HG02852 (cell line): ENCODE measurements at regions not wholly inside any gene's neighbourhood (a gene's known extent, or its start where the extent isn't known, plus 50 kb on each side); places are given as distances from the start of the nearest gene placed in this dataset.

ENCODE experiments used
- ATAC-seq: cut with Tn5 transposase; IDR thresholded peaks from one replicate; pipeline ENCODE4 v1.9.1; 2021; ENCODE audit warnings: mild to moderate bottlenecking, moderate library complexity; ENCODE audit not compliant: unreplicated experiment

DNA sequence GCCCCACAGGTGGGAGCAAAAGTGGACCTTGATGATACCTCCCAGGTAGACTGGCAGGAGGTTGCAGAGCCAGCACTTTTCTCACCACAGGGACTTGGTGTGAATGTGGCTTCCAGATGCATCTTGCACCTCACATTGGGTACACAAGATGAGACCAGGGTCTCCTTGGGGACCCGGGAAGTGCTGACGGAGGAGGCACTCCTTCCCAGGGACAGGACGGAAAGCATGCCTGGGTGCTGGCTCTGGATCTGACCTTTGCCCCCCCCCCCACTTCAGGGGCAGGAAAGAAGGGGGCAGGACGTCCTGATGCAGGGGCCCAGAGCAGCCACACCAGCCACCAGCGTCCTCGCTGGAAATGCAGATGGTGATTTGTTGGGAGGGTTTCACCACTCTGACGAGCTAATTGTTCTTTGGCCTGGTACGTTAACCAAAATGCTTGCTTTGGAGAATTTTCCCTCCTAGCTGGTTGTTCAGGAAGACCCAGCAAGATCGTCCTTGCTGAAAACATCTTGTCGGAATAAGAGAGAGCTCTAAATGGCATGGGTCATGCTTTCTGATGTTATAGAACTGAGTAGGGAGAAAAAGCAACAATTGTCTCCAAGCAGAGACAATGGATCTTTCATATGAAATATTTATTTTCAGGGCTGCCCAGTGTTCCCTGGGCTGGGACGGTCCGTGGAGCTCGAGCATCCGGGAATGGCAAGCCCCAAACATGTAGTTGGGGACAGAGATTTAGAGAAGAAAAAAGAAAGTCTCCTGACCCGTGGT is 74.4 kb upstream of the PPARA start:
- ATAC-seq = no peak

DNA sequence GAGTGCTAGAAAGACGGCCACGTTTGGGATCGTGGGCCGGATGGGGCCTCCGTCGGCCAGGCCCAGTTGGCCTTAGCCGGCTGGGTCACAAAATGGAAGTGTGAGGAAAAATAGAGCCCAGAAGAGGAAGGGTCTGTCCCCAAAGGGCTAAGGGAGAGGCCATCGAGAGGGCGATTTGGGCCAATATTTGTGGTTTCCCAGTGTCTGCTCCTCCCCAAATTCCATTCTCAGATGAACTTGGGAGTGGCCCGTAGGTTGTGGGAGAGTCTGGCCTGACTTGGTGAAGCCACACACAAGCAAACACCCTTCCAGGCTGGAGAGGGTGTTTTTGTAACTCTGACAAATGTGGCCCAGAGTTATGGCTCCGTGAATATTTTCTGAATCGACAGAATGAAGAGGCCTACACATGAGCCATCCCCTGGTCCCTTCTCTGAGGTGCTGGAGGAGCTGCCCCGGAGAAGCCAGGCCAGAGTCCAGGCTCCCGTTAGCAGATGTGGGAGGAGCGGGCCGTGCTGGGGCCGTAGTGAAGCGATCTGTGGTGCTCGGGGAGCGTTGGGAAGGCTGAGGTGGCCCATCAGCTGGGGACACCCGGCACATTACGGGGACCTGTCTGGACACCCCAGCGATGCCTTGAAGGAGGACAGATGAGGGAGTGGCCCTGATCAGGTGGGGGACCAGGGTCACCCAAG is 73.5 kb upstream of the PPARA start:
- ATAC-seq = no peak

DNA sequence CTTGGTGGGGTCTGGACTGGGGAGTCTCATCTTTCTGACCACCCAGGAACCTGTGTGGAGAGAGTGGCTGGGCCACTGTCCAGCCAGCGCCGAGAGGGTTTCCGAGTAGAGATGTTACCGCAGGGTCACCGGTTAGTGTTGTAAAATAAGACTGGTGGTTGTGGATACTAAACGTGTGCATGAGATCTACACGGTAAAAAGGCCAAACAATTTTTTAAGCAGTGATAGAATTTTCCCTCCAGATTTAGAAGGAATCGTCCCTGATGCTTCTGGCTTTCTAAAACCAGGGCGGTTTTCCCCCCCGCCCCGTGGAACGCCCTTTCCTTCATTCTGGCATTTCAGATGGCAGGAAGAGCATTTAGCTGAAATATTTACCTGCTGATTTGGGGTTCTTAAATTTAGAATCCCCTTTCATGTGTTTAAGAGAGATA is 72.6 kb upstream of the PPARA start:
- no peak for ATAC-seq

DNA sequence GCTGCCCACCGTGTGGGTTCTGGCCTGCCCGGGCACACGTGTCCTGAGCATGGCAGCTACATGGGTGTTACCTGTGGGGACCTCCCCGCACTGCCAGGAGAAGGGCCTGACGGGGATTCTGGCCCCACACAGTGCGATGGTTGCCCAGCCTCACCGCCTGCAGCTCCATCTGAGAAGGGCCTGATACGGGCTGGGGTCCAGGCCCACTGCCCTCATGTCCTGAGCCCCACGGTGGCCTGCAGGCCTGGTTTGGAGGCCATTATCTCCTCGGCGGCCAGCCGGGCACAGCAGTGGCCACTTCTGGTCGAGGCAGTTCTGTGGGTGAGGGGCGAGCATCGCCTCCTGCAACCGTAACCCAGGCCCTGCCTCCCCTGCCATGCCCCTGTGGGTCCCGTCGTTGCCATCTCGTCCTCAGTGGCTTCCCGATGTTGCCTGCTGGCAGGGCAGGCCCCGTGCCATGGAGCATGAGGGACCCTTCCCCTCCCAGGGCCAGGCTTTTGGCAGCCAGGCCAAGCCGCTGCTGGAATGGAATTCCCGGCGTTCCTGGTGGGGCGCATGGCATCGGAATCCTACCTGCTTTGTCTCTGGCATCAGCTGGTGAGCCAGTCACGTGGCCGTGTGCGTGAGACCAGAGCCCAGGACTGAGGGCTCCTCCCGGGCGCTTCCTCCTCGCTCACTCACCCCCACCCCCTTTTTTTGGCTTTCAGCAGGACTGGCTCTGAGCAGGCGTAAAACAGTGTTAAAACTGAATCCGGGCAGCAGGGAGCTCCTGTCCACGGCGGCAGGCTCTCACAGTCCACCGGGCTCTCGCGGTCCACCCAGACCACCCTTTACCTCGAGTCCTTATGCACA is 71.9 kb upstream of the PPARA start:
- no peak for ATAC-seq

DNA sequence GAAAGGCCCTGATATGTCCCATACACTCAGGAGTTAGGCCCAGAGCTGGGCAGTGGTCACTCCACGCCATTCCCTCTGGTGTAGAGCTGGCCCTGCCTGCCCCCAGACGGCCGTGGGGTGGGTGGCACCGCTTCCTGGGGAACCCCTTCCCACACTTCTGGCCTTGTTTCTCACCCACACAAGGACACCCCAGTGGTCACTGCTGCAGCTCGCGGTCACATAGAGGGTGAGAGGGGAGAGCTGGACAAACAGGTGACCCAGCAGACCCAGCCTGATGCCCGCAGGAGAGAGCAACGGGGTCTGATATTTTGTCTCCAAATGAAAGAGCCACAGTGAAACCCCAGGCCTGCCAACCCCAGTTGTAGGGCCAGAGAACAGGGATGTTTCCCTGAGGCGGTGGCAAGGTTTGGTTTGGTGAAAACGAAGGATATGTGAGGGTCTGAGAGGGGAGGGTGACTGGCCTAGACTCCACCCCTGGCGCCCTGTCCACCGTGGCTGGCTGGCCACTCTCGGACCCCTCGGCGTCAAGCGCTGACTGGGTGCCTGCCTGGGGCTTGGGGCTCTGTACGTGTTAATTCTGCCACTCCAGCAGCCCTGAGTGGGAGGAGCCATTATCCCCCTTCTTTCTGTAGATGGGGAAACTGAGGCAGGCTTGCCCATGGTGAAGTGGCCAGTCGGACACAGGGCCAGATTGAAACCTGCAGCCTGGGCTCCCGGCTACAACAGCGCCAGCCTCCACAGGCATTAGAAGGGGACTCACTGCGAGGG is 71.0 kb upstream of the PPARA start:
- no peak for ATAC-seq

DNA sequence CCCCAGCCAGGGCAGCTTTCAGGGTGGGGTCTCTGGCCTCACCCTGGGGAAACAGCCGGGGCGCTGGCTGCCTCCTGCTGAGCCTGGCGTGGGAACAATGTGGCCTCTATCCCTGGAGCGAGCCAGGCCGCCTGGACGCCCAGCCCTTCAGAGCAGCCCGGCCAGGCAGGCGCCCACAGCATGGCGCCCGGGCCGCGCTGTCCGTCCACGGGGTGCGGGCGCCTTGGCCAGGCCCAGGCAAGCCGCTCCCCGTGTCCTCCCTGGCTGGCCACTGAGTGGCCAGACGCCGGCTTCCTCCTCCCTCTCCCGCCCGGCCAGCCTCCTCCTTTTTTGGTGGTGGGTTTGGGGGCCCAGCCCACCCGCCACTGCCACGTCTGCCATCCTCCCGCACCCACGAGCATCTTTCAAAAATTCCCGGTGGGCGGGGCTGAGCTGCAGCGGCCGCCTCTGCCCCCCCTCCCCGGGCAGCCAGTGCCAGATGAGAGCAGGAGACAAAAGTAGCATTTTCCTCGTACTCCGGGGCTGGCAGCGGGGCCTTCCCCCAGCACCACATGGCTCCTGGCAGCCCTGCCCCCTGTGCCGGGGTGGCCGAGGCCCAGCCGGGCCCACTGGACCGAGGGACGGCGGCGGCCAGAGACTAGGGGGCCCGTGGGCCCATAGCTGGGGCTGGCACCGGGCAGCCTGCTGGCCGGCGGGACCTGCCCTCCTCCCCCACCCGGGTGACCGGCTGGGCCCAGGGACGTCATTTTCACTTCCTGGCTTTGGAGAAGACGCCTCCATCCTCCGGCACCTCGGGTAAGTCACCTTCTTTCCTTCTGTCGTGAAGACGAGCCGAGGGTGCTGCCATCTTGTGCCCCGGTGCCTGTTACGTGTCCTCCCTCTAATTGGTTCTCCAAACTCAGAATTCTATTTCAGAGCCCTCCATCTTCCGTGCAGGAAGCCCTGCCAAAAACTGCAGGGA is 70.2 kb upstream of the PPARA start:
- ATAC-seq = no peak

DNA sequence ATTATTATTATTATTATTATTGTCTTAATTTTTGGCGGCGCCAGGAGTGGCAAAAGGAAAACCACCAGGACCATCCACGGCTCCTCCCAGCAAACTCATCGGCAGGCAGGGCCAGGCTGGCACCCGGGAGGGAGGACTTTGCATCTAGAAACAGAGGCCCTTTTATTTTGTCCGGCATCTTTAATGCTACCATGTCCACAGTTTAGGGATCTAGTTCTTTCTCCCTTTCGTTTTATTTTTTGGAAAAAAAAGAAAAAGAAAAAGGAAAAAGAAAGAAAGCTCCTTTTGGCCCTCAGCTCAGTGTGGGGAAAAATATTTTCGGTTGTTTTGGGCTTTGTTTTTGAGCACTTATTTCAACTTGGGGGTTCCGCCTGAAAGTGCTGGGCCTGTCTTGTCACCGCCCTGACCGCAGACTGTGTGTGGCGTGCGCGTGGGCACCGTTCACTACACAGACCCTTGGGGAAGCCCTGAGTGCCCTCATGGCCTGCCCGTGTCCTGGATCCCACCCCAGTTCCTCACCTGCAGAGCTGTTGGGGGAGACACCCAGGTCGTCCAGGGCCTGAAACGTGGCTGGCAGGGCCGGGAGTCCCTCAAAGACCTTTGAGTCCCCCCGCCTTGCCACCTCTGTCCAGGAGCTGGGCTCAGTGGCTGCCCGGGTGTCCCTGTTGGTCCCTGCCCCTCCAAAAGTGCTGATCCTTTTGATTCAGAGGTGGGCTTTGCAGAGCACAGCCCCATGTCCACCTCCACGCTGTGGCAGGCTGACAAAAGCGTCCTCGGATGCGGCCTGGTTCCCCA is 69.1 kb upstream of the PPARA start:
- ATAC-seq = no peak

DNA sequence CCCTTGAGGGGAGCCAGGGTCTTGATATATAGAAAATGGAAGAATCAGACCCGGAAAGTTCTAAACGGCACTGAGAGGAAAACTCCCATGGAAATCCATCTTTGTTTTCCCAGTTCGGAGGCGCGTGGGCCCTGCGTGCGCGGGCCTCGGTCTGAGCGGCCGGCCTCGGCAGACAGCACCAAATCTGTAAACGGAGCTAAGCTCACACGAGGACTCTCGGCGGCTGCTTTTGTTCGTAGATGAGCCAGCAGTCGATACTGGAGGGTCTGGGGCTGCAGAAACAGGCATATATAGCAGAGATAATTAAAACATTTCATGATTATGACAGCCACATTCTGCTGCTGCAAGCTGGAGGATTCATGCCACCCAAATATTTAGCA is 68.5 kb upstream of the PPARA start:
- ATAC-seq = no peak

DNA sequence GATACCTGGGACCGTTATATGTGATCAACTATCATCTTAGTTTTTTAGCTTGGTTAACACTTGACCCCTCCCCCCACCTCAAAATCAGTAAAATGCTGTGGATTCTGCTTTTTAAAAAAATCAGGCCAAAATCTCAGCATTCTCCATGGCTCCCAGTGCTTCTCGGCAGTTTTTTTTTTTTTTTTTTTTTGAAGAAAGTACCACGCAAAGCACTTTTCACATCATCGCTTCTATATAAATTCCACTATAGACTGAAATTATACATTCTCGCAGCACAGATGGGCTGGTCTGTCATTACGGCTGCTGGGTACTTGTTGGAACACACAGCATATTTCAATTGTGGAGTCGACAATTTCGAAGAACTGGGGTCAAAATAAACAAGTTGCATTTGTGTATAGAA is 67.7 kb upstream of the PPARA start:
- ATAC-seq = no peak

DNA sequence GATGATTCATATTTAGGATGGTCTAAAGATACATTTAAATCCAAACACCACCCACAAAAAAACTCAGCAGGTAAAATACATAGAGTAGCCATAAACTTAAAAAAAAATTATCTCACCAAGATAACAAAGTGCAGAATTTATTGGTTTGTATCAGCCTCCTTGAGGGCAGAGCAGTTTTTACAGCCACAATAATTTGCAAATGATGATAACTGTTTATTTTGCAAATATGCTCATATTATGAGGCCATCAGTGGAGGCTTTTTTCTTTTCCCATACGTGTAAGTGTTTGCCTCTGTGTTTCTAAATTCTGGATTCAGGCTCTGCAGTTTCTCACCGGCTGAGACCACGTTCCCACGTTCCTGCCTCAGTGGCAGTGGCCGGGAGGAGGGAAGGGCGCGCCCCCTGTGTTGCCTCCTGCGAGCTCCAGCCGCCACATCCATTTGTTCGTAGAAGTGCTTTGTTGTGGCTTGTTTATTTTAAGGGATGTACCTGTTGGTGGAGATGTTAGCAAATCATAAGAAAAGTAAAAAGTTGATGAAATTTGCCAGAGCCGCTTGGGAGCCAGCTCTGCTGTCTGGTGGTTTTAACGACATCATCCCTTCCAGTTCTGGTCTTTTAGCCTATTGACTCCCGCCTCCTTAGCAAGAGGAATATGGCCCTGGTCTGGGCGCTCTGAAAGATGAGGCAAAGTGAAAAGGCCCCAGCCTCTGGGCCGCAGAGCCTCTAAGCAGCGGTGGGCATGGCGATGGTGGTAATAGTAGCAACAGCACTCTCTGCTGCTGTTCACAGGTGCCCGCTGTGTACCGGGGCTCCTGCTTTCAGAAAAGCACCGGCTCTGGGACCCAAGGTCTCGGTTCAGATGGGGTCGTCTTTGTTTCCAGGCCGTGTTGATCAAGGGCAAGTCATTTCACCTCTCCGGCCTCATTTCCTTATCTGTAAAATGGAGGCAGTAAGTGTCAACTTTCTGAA is 66.7 kb upstream of the PPARA start:
- no peak for ATAC-seq

DNA sequence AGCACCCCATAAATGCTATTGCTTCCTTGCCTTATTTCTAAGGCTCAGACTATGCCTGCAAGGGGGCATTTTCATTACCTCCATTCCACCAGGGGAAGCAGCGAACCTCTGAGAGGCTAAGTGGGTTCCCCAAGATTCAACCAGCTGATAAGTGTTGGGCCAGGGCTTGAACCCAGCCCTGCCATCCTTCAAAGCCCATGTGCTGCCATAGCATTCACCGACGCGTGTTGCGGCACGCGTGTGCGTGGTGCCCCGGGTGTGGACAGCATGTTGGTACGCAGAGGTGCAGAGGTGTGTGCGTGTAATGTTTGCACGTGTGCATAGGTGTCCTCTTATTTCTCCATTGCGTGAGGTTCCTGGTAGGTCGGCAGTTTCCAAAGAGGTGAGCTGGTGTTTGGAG is 66.0 kb upstream of the PPARA start:
- no peak for ATAC-seq

DNA sequence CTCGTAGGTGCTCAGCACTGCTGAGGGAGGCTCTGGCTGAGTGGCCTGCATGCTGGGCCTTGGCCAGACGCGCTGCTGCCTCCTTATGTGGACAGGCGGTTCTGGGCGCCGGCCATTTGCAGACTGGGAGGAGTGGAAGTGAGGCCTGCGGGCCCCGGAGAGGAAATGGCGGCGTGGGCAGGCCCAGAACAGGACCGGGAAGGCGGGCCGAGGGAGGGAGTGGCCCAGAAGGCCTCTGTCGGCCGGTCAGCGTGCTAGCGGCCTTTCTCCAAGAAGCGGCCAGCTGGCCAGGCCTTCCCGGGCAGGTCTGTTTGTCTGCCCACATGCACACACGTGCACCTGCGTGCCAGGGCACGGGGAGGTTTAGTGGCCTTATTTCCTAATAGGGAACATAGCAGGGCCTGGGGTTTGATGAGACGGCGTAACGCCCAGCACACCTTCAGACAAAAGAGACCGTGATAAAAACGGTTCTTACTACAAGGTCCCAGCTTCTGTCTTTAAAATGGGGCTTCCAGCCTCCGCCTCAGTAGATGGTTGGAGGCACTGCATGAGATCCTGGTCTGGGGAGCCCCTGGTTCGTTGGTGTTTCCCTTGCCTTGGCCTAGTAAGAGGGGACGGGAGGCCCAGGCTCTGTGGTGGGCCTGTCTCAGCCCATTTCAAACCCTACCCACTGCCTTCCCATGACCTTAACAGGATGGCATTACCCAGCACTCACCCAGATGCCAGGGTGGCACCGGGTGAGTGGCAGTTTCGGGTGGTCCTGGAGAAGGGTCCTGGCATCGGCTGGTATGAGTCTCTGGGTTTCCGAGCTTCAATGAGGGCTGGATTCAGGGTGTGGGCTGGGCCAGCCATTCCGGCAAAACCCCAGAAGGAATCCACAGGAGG is 65.1 kb upstream of the PPARA start:
- ATAC-seq = no peak

DNA sequence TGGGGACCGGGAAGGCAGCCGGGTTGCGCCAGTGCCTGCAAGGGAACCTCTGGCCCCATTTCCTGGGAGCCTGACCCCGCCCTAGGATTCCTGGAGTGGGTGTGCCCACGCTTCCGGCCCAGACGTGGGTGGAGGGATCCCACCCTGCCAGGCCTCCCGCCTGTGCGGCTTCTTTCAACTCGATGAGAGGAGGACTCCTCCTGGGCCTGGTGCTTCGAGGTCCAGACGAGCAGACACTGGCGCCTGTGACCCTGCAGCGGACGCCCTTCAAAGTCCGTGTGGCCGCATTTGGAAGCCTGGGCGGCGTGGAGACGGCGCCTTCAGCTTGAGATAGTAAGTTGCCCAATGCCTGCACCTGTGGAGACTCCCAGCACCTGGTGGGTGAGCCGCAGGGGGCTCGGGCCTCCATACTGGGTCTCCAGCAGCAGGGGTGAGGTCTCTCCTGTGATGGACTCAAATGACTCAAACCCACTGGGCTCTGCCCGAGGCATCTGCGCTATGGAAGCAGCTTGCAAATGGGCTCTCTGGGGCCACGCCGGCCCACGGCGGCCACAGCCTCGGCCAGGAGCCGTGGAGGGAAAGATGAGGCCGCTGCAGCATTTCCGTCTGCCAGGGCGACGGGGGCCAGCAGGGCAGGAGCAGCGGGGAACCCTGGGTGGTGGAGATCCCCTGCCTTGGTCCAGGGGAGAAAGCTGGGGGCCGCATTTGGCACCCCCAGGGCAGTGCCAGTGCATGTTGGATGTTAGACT is 64.3 kb upstream of the PPARA start:
- ATAC-seq = no peak

DNA sequence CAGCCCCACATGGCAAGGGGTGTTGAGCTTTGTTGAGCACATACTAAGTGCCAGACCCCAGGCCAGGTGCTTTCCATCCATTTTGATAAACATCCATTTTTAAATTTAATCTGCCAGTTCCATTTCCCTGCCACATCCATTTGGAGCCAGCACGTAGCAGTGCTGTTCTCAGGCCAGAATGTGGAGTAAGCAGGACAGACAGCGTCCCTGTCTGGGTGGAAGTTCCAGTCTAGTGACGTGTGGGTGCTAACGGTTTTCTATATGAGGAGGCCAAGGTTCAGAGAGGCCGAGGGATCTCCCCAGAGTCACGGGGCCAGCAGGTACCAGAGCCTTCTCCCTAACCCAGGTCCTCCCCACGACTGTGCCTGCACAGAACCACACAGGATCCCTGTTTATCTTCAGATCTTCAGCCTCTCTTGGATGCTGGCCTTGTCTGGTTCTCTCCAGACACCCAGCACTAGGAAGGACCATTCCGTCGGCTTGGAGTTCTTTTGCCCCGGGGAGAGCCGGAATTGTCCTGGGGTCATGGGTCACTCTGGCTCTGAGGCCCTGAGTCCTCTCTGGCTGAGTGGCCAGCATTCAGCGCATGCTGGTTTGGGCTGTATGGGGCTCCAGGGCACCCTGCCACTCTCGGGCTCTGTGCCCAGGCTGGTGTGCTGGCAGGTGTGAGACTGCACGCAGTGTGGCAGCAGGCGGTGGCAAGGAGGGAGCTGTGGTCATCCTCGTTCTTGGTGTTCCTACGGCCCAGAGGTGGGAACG is 63.6 kb upstream of the PPARA start:
- ATAC-seq = no peak

DNA sequence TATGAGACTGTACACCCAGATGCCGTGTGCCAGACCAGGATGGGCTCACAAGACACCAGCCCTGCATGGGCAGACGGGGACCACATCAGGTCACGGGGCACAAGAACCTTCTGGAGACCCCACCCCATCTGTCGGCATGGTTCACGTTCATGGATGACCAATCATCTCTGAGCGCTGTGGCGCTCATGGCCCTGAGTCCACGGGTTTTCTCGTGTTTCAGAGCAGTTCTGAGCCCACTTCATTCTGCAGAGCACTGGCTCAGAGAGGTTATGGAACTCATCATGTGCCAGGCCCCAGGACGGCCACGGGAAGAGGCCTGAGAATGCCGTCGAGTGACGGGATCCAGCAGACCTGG is 63.0 kb upstream of the PPARA start:
- ATAC-seq = no peak
